ENCODE measurements at regions not wholly inside any gene's neighbourhood (a gene's known extent, or its start where the extent isn't known, plus 50 kb on each side); places are given as distances from the start of the nearest gene placed in this dataset.
"Not testable (repeated sequence)": the region's sequence is repeated elsewhere in the genome, so short reads cannot be mapped to it uniquely, and the experiment has no call there.

DNA sequence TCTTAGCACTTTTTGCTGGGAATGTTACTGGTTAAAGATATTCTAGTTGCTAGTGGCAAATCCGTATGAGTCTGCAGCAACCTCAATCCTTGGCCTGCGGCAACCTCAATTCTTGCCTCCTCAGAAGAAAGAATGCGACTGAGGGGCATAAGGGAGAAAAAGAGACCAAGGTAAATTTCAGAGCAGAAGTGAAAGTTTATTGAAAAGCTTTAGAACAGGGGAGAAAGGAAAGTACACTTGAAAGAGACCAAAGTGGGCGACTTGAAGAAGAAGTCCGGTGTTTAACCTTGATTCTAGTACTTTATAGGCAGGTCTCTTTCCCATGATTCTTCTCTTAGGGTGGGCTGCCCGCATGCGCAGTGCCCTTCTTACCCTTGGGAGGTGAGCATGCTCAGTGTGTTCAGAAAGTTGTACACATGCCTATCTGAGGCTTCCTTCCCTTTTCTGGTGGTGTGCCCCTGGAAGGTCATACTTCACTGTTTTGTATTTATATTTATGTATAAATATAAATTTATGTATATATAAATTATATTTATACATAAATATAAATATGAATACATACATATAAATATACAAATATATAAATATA is 1198.8 kb downstream of the RPIA start:
- H2AFZ ChIP-seq; DNase-seq; intact Hi-C loops (cut with micrococcal nuclease; ENCODE audit: unreplicated experiment); H3K36me3 ChIP-seq (ENCODE audit: low read depth); CTCF ChIA-PET; POLR2A ChIA-PET (ENCODE audit: unreplicated experiment); H3F3A ChIP-seq (ENCODE audit: insufficient read depth, low read depth); H3K27me3 ChIP-seq (ENCODE audit: insufficient read depth, low read depth); H3K9me3 ChIP-seq (ENCODE audit: insufficient read depth, low read depth); H3K4me1 ChIP-seq (replicated peaks; ENCODE audit: insufficient read depth); H3K4me2 ChIP-seq; H3K79me2 ChIP-seq (ENCODE audit: low read depth); H3K27ac ChIP-seq; H4K20me1 ChIP-seq (ENCODE audit: insufficient read depth); BruUV-seq (replicated peaks); H3K9me2 ChIP-seq (ENCODE audit: insufficient read depth); H3K4me3 ChIP-seq: not testable (repeated sequence)

DNA sequence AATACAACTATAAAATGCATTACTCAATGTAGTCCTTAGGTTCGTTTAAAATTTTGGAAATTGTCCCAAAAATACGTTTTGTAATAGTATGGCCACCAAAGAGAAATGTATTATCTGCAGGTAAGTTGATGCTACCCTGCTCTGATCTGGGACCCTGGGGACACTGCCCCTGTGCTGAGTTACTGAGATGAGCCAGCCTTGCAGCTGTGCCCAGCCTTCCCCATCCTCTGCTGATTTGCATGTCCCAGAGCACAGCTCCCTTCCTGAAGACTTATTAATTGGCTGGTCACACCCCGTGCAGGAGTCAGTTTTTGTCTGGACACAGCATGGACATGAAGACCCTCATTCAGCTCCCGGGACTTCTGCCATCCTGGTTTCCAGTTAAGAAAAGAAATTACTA is 1203.5 kb downstream of the RPIA start:
- H3K27ac ChIP-seq; intact Hi-C loops (cut with micrococcal nuclease; ENCODE audit: unreplicated experiment); H4K20me1 ChIP-seq (ENCODE audit: insufficient read depth); H3K4me2 ChIP-seq; DNase-seq; H3K27me3 ChIP-seq (ENCODE audit: insufficient read depth, low read depth); H3K36me3 ChIP-seq (ENCODE audit: low read depth); BruUV-seq (replicated peaks); H3K9me2 ChIP-seq (ENCODE audit: insufficient read depth); CTCF ChIA-PET; POLR2A ChIA-PET (ENCODE audit: unreplicated experiment); H3K79me2 ChIP-seq (ENCODE audit: low read depth); H3K4me3 ChIP-seq; H3F3A ChIP-seq (ENCODE audit: insufficient read depth, low read depth); H2AFZ ChIP-seq; H3K4me1 ChIP-seq (replicated peaks; ENCODE audit: insufficient read depth); H3K9me3 ChIP-seq (ENCODE audit: insufficient read depth, low read depth): not testable (repeated sequence)

DNA sequence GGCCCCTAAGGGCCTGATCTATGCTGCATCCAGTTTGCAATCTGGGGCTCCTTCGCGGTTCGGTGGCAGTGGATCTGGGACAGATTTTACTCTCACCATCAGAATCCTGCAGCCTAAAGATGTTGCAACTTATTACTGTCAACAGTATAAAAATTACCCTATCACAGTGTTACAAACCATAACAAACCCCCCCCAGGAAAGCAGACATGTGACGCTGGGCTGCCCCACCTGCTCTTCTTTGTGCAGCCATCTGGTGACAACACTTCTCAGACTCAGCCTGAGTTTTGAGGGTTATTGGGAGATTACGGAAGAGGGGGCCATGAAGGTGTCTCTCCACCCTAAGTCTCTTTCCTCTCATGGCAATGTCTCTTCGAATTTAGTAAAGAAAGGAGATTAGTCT is 1204.2 kb downstream of the RPIA start:
- H4K20me1 ChIP-seq (ENCODE audit: insufficient read depth); POLR2A ChIA-PET (ENCODE audit: unreplicated experiment); H3K9me3 ChIP-seq (ENCODE audit: insufficient read depth, low read depth); H3K4me1 ChIP-seq (replicated peaks; ENCODE audit: insufficient read depth); DNase-seq; H3K79me2 ChIP-seq (ENCODE audit: low read depth); H3K27ac ChIP-seq; CTCF ChIA-PET; H3K9me2 ChIP-seq (ENCODE audit: insufficient read depth); H3K27me3 ChIP-seq (ENCODE audit: insufficient read depth, low read depth); BruUV-seq (replicated peaks); H3F3A ChIP-seq (ENCODE audit: insufficient read depth, low read depth); H2AFZ ChIP-seq; H3K4me2 ChIP-seq; H3K4me3 ChIP-seq; intact Hi-C loops (cut with micrococcal nuclease; ENCODE audit: unreplicated experiment); H3K36me3 ChIP-seq (ENCODE audit: low read depth): not testable (repeated sequence)

DNA sequence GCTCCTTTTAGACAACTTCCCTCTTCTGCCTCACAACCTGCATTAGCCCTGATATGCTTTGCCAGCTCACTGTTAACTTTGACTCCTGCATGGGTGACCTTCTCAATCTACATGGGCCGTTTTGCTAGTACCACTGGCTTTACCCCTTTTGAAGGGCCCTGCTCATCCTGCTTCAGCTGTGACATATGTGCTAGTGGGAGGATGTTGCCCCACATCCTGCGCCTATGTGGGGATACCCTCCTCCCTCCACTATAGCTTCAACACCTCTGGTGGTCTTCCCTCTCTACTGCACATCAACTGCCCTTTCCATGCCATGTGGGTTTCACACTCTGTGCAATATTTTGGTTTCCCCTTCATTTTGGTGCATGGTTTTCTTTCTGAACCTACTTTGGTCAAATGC is 1235.5 kb downstream of the RPIA start:
- intact Hi-C loops (cut with micrococcal nuclease; ENCODE audit: unreplicated experiment): not testable (repeated sequence)

DNA sequence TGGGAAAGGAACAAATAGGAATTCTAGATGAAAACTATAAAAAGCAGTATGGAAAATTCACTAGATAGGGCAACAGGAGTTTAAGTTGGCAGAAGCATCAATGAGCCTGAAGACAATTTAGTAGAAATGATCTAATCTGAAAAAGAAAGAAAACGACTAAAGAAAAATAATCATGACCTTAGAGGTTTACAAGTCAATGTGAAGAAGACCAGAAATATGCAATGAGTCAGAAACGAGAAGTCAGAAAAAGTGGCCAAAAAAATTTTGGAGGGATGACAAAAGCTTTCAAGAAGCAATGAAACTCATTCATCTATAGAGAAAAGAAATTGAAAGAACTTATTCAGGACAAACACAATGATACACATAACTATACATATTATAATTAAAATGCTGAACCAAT is 1244.0 kb downstream of the RPIA start:
- H3K9me2 ChIP-seq (ENCODE audit: insufficient read depth); intact Hi-C loops (cut with micrococcal nuclease; ENCODE audit: unreplicated experiment); H2AFZ ChIP-seq; H3K27me3 ChIP-seq (ENCODE audit: insufficient read depth, low read depth); H3F3A ChIP-seq (ENCODE audit: insufficient read depth, low read depth); DNase-seq; H3K27ac ChIP-seq; CTCF ChIA-PET; H3K79me2 ChIP-seq (ENCODE audit: low read depth); H3K36me3 ChIP-seq (ENCODE audit: low read depth); H3K9me3 ChIP-seq (ENCODE audit: insufficient read depth, low read depth); H4K20me1 ChIP-seq (ENCODE audit: insufficient read depth); H3K4me1 ChIP-seq (replicated peaks; ENCODE audit: insufficient read depth); BruUV-seq (replicated peaks); POLR2A ChIA-PET (ENCODE audit: unreplicated experiment); H3K4me3 ChIP-seq; H3K4me2 ChIP-seq: not testable (repeated sequence)

More for the DNA sequence above, 1235.5 kb downstream of the RPIA start:
- H3K36me3 ChIP-seq (ENCODE audit: low read depth); H3K4me2 ChIP-seq; H3K9me3 ChIP-seq (ENCODE audit: insufficient read depth, low read depth); H3F3A ChIP-seq (ENCODE audit: insufficient read depth, low read depth); POLR2A ChIA-PET (ENCODE audit: unreplicated experiment); CTCF ChIA-PET; BruUV-seq (replicated peaks); H3K4me3 ChIP-seq; H3K4me1 ChIP-seq (replicated peaks; ENCODE audit: insufficient read depth); H3K79me2 ChIP-seq (ENCODE audit: low read depth); H3K9me2 ChIP-seq (ENCODE audit: insufficient read depth); H3K27ac ChIP-seq; H3K27me3 ChIP-seq (ENCODE audit: insufficient read depth, low read depth); H2AFZ ChIP-seq; DNase-seq; H4K20me1 ChIP-seq (ENCODE audit: insufficient read depth): not testable (repeated sequence)

DNA sequence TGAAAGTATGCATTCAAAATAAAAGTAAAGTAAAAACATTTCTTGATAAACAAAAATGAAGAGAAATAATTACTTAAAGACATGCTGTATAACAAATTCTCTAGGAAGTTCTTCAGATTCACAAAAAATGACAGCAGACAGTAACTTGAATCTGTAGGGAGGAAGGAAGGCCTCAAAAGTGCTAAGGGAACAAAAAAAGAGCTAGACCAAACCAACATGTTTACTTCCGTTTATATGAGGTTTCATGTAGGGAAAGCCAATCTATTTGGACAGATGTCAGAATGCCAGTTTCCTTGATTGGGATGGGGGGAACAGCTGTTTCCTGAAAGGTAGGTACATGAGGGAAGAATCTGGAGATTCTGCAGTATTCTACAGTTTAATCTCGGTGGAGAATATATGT is 1244.5 kb downstream of the RPIA start:
- intact Hi-C loops (cut with micrococcal nuclease; ENCODE audit: unreplicated experiment); H3K79me2 ChIP-seq (ENCODE audit: low read depth); BruUV-seq (replicated peaks); H4K20me1 ChIP-seq (ENCODE audit: insufficient read depth); H3K4me3 ChIP-seq; H3K27me3 ChIP-seq (ENCODE audit: insufficient read depth, low read depth); DNase-seq; H3K36me3 ChIP-seq (ENCODE audit: low read depth); POLR2A ChIA-PET (ENCODE audit: unreplicated experiment); H3K4me1 ChIP-seq (replicated peaks; ENCODE audit: insufficient read depth); H3F3A ChIP-seq (ENCODE audit: insufficient read depth, low read depth); H3K4me2 ChIP-seq; H2AFZ ChIP-seq; H3K9me3 ChIP-seq (ENCODE audit: insufficient read depth, low read depth); H3K9me2 ChIP-seq (ENCODE audit: insufficient read depth); CTCF ChIA-PET; H3K27ac ChIP-seq: not testable (repeated sequence)

DNA sequence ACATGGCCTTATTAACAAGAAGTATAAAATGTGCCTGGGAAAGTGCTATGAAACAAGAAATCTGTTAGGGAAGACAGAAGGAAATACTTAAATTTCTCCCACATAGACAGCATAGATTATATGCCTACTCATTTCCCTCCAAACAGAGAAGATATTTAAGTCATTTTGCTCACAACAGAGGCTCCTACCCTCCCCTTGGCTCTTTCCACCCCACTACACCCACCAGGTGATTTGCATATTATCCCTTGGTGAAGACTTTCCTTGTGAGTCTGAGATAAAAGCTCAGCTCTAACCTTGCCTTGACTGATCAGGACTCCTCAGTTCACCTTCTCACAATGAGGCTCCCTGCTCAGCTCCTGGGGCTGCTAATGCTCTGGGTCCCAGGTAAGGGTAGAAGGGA is 1245.1 kb downstream of the RPIA start:
- H3K27ac ChIP-seq; H3K27me3 ChIP-seq (ENCODE audit: insufficient read depth, low read depth); H3K9me2 ChIP-seq (ENCODE audit: insufficient read depth); H3F3A ChIP-seq (ENCODE audit: insufficient read depth, low read depth); H4K20me1 ChIP-seq (ENCODE audit: insufficient read depth); H3K36me3 ChIP-seq (ENCODE audit: low read depth); H3K4me1 ChIP-seq (replicated peaks; ENCODE audit: insufficient read depth); H2AFZ ChIP-seq; H3K9me3 ChIP-seq (ENCODE audit: insufficient read depth, low read depth); POLR2A ChIA-PET (ENCODE audit: unreplicated experiment); intact Hi-C loops (cut with micrococcal nuclease; ENCODE audit: unreplicated experiment); H3K79me2 ChIP-seq (ENCODE audit: low read depth); BruUV-seq (replicated peaks); CTCF ChIA-PET; H3K4me2 ChIP-seq; DNase-seq; H3K4me3 ChIP-seq: not testable (repeated sequence)

DNA sequence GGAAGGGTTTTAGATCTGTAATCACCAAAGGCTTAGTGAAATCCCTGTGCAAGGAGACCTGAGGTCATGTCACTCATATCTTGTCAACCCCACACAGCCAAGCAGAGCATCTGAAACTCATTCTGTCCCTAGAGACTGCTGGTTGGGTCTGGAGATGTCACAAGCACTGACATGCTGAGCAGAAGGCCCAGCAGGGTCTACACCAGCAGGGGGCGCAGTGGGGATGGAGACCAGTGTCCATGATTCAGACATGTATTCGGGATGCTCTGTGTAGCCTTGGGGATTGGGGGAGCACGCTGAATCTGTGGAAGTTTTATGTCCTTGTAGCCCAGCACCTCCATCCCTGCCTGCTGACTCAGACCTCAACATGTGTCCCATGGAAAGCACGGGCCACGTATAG is 1247.3 kb downstream of the RPIA start:
- H2AFZ ChIP-seq; H3K27me3 ChIP-seq (ENCODE audit: insufficient read depth, low read depth); H3K27ac ChIP-seq; H3K4me1 ChIP-seq (replicated peaks; ENCODE audit: insufficient read depth); H3K36me3 ChIP-seq (ENCODE audit: low read depth); H3K9me2 ChIP-seq (ENCODE audit: insufficient read depth); POLR2A ChIA-PET (ENCODE audit: unreplicated experiment); BruUV-seq (replicated peaks); DNase-seq; H3F3A ChIP-seq (ENCODE audit: insufficient read depth, low read depth); H3K4me3 ChIP-seq; intact Hi-C loops (cut with micrococcal nuclease; ENCODE audit: unreplicated experiment); H3K4me2 ChIP-seq; CTCF ChIA-PET; H4K20me1 ChIP-seq (ENCODE audit: insufficient read depth); H3K9me3 ChIP-seq (ENCODE audit: insufficient read depth, low read depth); H3K79me2 ChIP-seq (ENCODE audit: low read depth): not testable (repeated sequence)
